Memory B cell (primary cell): ENCODE measurements at regions not wholly inside any gene's neighbourhood (a gene's known extent, or its start where the extent isn't known, plus 50 kb on each side); places are given as distances from the start of the nearest gene placed in this dataset.

Experiments used
- ATAC-seq: fragments of 150-1000 bp; cut with Tn5 transposase; 2 replicates; pipeline ENCODE4 v1.10.0; 2021; ENCODE audit warnings: low read depth, mild to moderate bottlenecking, moderate library complexity
- DNase-seq, 2 donors: peaks; one replicate each; pipeline ENCODE4 v3.0.0; 2022; ENCODE audit warnings: low spot score in 2 of 2
- H3K27ac Mint-ChIP-seq: one replicate; pipeline ENCODE4 v1.8.0; 2022; ENCODE audit warnings: mild to moderate bottlenecking, moderate library complexity, mixed read lengths
- H3K27me3 Mint-ChIP-seq: one replicate; pipeline ENCODE4 v1.8.0; 2022; ENCODE audit warnings: mixed read lengths
- H3K36me3 Mint-ChIP-seq: one replicate; pipeline ENCODE4 v1.8.0; 2022; ENCODE audit warnings: mild to moderate bottlenecking, mixed read lengths
- H3K4me1 Mint-ChIP-seq: one replicate; pipeline ENCODE4 v1.8.0; 2022; ENCODE audit warnings: mixed read lengths
- H3K4me3 Mint-ChIP-seq: one replicate; pipeline ENCODE4 v1.8.0; 2022; ENCODE audit warnings: mild to moderate bottlenecking, moderate library complexity, mixed read lengths
- H3K9me3 Mint-ChIP-seq: one replicate; pipeline ENCODE4 v1.8.0; 2022; ENCODE audit warnings: mixed read lengths

- Mint-ChIP-seq H3K27me3 (no peaks in the 10 kb centered on the region), H3K9me3 (peaks cover 4% of the 10 kb centered on the region), H3K4me1 (no peaks in the 10 kb centered on the region), H3K36me3 (no peaks in the 10 kb centered on the region), H3K27ac (no peak overlapping the region), H3K4me3 (no peak overlapping the region)
- ATAC-seq (no peak), DNase-seq (no peak)
Observed at GRCh38 chr11:92667486-92668152, 301.8 kb upstream of the MTNR1B start.

- ATAC-seq (no peak), DNase-seq (no peak)
- Mint-ChIP-seq H3K4me1 (no peaks in the 10 kb centered on the region), H3K9me3 (peaks cover 2% of the 10 kb centered on the region), H3K36me3 (no peaks in the 10 kb centered on the region), H3K27ac (no peak overlapping the region), H3K27me3 (no peaks in the 10 kb centered on the region), H3K4me3 (no peak overlapping the region)
Observed at GRCh38 chr11:92670308-92670890, 299.1 kb upstream of the MTNR1B start.

GRCh38 chr11:92671081-92671480 is 298.4 kb upstream of the MTNR1B start:
- no peak overlapping the region for H3K27ac Mint-ChIP-seq
- ATAC-seq (no peak), DNase-seq (no peak)
- no peaks in the 10 kb centered on the region for H3K27me3 Mint-ChIP-seq
- no peaks in the 10 kb centered on the region for H3K36me3 Mint-ChIP-seq
- H3K9me3 Mint-ChIP-seq: peaks cover 2% of the 10 kb centered on the region
- H3K4me3 Mint-ChIP-seq: no peak overlapping the region
- H3K4me1 Mint-ChIP-seq: no peaks in the 10 kb centered on the region

DNA sequence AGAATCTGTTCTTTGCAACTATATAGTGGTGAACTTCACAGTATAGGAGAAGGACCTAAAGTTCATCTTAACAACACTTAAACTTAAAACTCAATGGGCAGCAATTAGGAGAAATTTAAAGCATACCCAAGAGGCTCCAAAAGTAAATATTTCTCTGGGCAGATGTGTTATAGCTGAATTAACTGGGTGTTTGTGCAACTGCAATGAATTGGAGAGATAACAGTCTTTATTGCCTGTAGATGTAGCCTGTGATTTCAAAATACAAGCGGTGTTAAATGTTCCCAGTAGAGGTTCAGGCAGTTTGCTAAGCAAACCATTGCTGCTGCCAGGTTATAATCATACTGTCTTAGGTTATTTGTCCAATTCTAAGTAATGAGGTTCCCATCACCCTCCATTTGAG is 294.1 kb upstream of the MTNR1B start:
- no peak overlapping the region for H3K4me3 Mint-ChIP-seq
- no peak overlapping the region for H3K27ac Mint-ChIP-seq
- no peak for DNase-seq
- no peaks in the 10 kb centered on the region for H3K36me3 Mint-ChIP-seq
- ATAC-seq: no peak
- no peaks in the 10 kb centered on the region for H3K27me3 Mint-ChIP-seq
- peaks cover 3% of the 10 kb centered on the region for H3K9me3 Mint-ChIP-seq
- H3K4me1 Mint-ChIP-seq: no peaks in the 10 kb centered on the region

DNA sequence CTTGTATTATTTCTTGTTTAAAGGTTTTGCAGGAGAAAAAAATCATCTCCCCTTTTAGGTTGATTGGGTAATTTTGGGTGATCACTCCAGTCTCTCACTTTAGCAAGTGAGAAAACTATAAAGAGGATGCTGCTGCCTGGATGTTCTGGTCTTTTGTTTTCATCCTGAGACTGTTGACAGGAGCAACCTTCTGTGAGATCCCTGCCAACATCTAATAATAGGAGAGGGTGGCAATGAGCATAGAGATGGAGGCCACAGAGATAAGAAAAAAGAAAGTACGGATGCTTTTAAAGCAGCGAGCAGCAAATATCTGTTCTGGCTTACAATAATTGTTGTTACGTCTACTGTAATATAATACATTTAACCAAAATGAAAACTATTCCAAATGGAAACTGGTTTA is 293.6 kb upstream of the MTNR1B start:
- Mint-ChIP-seq H3K4me3 (no peak overlapping the region), H3K9me3 (peaks cover 3% of the 10 kb centered on the region), H3K27me3 (no peaks in the 10 kb centered on the region), H3K4me1 (no peaks in the 10 kb centered on the region), H3K36me3 (no peaks in the 10 kb centered on the region), H3K27ac (no peak overlapping the region)
- ATAC-seq (no peak), DNase-seq (no peak)

- no peak overlapping the region for H3K4me3 Mint-ChIP-seq
- ATAC-seq (no peak), DNase-seq (no peak)
- no peaks in the 10 kb centered on the region for H3K36me3 Mint-ChIP-seq
- H3K4me1 Mint-ChIP-seq: no peaks in the 10 kb centered on the region
- H3K27me3 Mint-ChIP-seq: peaks cover 2% of the 10 kb centered on the region
- H3K27ac Mint-ChIP-seq: no peak overlapping the region
- H3K9me3 Mint-ChIP-seq: peaks cover 6% of the 10 kb centered on the region
Observed at GRCh38 chr11:92678008-92678611, 291.3 kb upstream of the MTNR1B start.

DNA sequence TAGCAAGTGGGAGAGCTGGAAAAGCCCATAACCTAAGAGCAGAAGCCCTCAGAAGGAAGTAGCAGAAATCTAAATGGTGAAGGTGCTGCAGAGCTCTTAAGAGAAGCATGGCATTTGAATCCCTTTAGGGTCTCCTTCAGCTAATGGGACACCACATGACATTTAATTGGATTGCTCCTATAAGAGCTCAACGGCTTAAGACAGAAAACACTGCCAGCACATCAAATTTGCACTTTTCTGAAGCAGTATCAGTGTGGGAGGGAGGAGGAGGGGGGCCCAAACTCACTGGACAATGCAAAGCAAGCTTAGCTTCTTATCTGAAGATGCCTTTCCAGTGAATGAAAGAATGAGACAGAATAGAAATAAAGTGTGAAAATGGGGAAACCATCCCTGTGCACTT is 287.9 kb upstream of the MTNR1B start:
- peaks cover 6% of the 10 kb centered on the region for H3K9me3 Mint-ChIP-seq
- no peaks in the 10 kb centered on the region for H3K36me3 Mint-ChIP-seq
- peaks cover 2% of the 10 kb centered on the region for H3K27me3 Mint-ChIP-seq
- H3K4me1 Mint-ChIP-seq: no peaks in the 10 kb centered on the region
- DNase-seq: no peak
- no peak for ATAC-seq
- H3K4me3 Mint-ChIP-seq: no peak overlapping the region
- no peak overlapping the region for H3K27ac Mint-ChIP-seq

DNA sequence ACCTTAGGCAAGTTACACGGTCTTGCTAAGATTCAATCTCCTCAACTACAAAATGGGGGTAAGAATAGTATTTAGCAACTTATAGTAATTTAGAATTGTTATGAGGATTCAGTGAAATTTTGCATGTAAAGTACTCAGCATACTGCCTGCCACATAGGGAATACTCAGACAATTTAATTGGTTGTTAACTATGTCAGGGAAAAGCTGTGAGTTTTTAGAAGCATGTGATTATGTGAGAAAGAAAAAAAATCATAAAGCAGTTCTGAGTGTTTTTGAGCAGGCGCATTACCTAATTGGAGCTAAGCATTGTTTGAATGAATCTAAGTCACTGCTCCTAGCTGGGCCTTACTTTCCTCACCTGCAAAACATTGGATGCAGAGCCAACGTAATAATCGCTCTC is 287.3 kb upstream of the MTNR1B start:
- Mint-ChIP-seq H3K4me3 (no peak overlapping the region), H3K36me3 (no peaks in the 10 kb centered on the region), H3K27ac (no peak overlapping the region), H3K9me3 (peaks cover 6% of the 10 kb centered on the region), H3K27me3 (peaks cover 2% of the 10 kb centered on the region), H3K4me1 (no peaks in the 10 kb centered on the region)
- no peak for ATAC-seq
- DNase-seq: no peak

DNA sequence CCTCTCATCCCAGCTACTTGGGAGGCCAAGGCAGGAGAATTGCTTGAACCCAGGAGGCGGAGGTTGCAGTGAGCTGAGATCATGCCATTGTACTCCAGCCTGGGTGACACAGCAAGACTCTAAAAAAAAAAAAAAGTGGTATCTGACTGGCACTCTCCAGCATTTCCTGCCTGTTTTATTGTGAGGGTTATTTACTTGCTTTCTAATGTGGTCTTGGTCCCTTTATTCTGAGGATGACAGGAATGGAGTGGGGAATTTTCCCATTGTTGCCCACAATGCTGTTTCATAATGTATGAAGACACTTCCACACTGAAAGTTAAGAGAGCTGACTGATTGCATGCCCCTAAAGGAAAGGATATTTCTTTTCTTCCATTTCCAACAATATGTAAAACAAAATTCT is 286.5 kb upstream of the MTNR1B start:
- Mint-ChIP-seq H3K27me3 (peaks cover 2% of the 10 kb centered on the region), H3K36me3 (no peaks in the 10 kb centered on the region)

DNA sequence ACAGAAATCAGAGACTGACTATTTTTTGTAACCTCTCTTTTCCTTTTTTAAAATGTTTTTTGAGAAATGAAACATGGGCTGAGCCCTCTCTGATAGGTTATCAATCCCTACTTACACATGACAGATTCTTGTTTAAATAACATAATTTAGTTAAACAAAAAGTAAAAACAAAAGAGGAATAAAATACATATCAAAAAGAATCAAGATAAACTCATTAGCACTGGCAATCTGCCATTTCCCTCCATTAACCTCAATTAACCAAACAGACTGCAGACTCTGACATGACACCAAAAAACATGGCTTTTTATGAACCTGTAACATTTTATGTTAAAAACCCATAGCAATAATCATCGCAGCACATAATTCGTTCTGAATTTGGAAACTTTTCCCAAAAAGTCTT is 284.4 kb upstream of the MTNR1B start:
- Mint-ChIP-seq H3K36me3 (no peaks in the 10 kb centered on the region), H3K9me3 (peaks cover 4% of the 10 kb centered on the region), H3K4me3 (no peak overlapping the region), H3K4me1 (no peaks in the 10 kb centered on the region), H3K27ac (no peak overlapping the region), H3K27me3 (peaks cover 2% of the 10 kb centered on the region)
- no peak for ATAC-seq
- DNase-seq: no peak

More for the DNA sequence above, 286.5 kb upstream of the MTNR1B start:
- Mint-ChIP-seq H3K4me1 (no peaks in the 10 kb centered on the region), H3K4me3 (no peak overlapping the region), H3K27ac (no peak overlapping the region), H3K9me3 (peaks cover 6% of the 10 kb centered on the region)
- ATAC-seq (no peak), DNase-seq (no peak)

DNA sequence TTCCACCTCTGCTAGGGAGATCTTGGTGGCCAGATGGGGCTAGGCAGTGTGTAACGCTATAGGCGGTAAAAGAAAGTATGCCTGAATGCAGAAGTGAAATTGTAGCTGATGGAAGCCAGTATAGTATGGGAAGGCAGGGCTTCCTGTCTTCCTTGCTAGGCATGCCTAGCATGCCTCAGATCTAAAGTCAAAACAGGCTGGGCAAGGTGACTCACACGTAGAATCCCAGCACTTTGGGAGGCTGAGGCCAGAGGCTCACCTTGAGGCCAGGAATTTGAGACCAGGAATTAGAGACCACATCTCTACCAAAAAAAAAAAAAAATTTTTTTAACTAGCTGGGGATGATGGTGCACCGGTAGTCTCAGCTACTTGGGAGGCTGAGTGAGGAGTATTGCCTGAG is 281.7 kb upstream of the MTNR1B start:
- H3K4me3 Mint-ChIP-seq: no peak overlapping the region
- ATAC-seq (no peak), DNase-seq (no peak)
- no peaks in the 10 kb centered on the region for H3K9me3 Mint-ChIP-seq
- no peaks in the 10 kb centered on the region for H3K4me1 Mint-ChIP-seq
- no peaks in the 10 kb centered on the region for H3K36me3 Mint-ChIP-seq
- H3K27me3 Mint-ChIP-seq: no peaks in the 10 kb centered on the region
- no peak overlapping the region for H3K27ac Mint-ChIP-seq

DNA sequence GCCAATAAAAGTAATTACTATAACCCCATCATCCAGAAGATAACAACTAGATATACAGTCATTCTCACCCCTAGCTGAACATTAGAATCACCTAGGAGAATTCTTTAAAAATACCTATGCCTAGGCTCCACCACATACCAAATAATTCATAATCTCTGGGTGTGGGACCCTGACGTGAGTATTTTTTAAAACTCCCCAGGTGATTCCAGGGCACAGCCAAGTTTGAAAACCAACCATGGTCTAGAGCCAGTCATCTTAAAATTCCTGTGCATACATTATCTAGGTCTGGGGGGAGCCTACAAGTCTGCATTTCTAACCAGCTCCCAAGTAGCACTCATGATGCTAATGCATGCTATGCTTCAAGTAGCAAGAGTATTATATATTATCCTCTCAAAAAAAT is 281.0 kb upstream of the MTNR1B start:
- H3K9me3 Mint-ChIP-seq: no peaks in the 10 kb centered on the region
- no peak overlapping the region for H3K4me3 Mint-ChIP-seq

DNA sequence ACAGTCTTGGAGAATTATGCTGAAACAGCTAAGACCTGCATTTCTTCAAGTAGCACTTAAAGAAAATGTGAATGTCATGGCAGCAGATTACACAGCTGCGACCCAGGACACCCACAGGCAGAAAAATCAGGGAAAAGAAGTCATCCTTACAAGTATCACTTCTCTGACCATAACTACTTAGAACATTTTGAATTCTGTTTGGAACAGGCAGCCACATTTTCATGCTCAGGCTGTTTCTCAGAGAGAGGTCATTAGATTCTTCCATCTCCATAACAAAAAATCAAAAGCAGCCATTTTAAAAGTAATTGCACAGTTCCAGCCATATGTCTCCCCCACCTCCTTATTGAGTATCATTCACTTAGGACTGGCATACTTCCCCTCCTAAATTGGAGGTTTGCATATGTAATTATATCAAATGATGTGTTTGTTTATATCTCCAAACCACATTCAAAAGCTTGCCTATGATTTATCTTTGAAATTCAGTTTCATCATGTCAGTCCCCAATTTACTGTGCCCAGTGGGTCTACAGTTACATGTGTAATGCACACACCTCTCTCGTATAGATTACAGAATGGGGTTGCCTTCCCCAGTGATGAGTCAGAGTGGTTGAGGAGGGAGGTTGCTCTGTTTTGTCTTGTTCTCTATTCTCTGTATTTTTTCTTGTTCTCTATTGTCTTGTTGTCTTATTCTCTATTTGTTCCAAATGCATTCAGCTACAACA is 276.5 kb upstream of the MTNR1B start:
- no peak overlapping the region for H3K27ac Mint-ChIP-seq
- H3K4me1 Mint-ChIP-seq: no peaks in the 10 kb centered on the region
- H3K9me3 Mint-ChIP-seq: peaks cover 2% of the 10 kb centered on the region
- no peaks in the 10 kb centered on the region for H3K27me3 Mint-ChIP-seq
- no peaks in the 10 kb centered on the region for H3K36me3 Mint-ChIP-seq
- ATAC-seq: no peak
- no peak for DNase-seq
- no peak overlapping the region for H3K4me3 Mint-ChIP-seq

More for the DNA sequence above, 281.0 kb upstream of the MTNR1B start:
- no peak for ATAC-seq
- DNase-seq: no peak
- Mint-ChIP-seq H3K36me3 (no peaks in the 10 kb centered on the region), H3K27ac (no peak overlapping the region), H3K4me1 (no peaks in the 10 kb centered on the region), H3K27me3 (no peaks in the 10 kb centered on the region)

DNA sequence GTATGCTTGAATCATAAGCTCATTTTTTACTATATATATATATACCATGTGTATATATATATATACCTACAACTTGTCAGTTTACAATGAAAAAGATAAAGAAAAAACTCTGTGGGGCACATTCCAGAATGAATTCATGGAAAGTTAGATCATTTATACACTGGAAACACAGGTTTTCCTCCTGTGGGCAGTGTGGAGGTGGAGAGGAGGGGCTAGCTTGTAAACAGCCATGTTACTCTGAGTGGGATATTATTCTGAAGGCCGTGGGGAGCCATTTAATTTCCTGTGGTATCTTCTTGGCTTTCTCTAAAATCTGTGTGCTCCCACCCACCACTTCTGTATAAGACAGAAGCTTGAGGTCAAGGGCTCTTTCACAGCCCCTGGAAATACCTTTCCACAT is 273.4 kb upstream of the MTNR1B start:
- no peaks in the 10 kb centered on the region for H3K4me1 Mint-ChIP-seq
- H3K36me3 Mint-ChIP-seq: no peaks in the 10 kb centered on the region
- DNase-seq: no peak
- no peak for ATAC-seq
- no peaks in the 10 kb centered on the region for H3K27me3 Mint-ChIP-seq
- no peak overlapping the region for H3K4me3 Mint-ChIP-seq
- peaks cover 3% of the 10 kb centered on the region for H3K9me3 Mint-ChIP-seq
- H3K27ac Mint-ChIP-seq: no peak overlapping the region
